Panc1 (cell line): ENCODE measurements at regions not wholly inside any gene's neighbourhood (a gene's known extent, or its start where the extent isn't known, plus 50 kb on each side); places are given as distances from the start of the nearest gene placed in this dataset.

Experiments used
- ATAC-seq: fragments of 200-7000 bp; cut with Tn5 transposase; 2 replicates; pipeline ENCODE4 v1.9.1; 2020; ENCODE audit warnings: mild to moderate bottlenecking, moderate library complexity
- BruUV-seq: library from RNA; stranded (reverse); fragments of 400-500 nt; replicated peaks from 2 replicates; lab custom pipeline; 2021; lab: Mats Ljungman, UMichigan
- CTCF ChIA-PET: fragments of 300-600 bp; sonication (Branson Sonifier 250); formaldehyde crosslinking; loops from one replicate; lab custom pipeline; 2022; ENCODE audit warnings: antibody characterized with exemption; lab: Charles Lee
- POLR2A ChIA-PET: fragments of 300-600 bp; sonication (Branson Sonifier 250); formaldehyde crosslinking; loops from one replicate; lab custom pipeline; 2022; ENCODE audit warnings: antibody characterized with exemption; lab: Charles Lee
- DNase-seq: peaks from one replicate; pipeline ENCODE4 v3.0.0-alpha.2; 2010; ENCODE audit warnings: low read depth, low spot score
- H3K27ac ChIP-seq: 2 replicates; pipeline ENCODE4 v1.5.1; 2011; ENCODE audit warnings: mild to moderate bottlenecking, low read length, inconsistent platforms
- H3K27me3 ChIP-seq: fragments of 200-500 bp; sonication (Bioruptor generic); 2 replicates; pipeline ENCODE4 v1.6.0; 2014; ENCODE audit warnings: low read length, inconsistent platforms; ENCODE audit not compliant: control insufficient read depth, insufficient read depth
- H3K36me3 ChIP-seq: fragments of 200-500 bp; sonication (Bioruptor generic); 2 replicates; pipeline ENCODE4 v1.5.1; 2014; ENCODE audit warnings: inconsistent platforms, mild to moderate bottlenecking, low read length, moderate library complexity; ENCODE audit not compliant: control insufficient read depth, insufficient read depth
- H3K4me1 ChIP-seq: 2 replicates; pipeline ENCODE4 v1.5.1; 2011; ENCODE audit warnings: inconsistent platforms, mild to moderate bottlenecking, low read length, moderate library complexity; ENCODE audit not compliant: control insufficient read depth, insufficient read depth
- H3K4me3 ChIP-seq, 2 experiments: 2 replicates each; pipeline ENCODE4 v1.5.1; 2011 to 2012; ENCODE audit warnings: low read depth in 2 of 2, low read length in 2 of 2, mild to moderate bottlenecking in 2 of 2, inconsistent platforms in 1 of 2, moderate library complexity in 1 of 2
- H3K9me3 ChIP-seq: fragments of 200-500 bp; sonication (Bioruptor generic); 2 replicates; pipeline ENCODE4 v1.5.1; 2014; ENCODE audit warnings: low read depth, mild to moderate bottlenecking, inconsistent platforms, low read length, moderate library complexity; ENCODE audit not compliant: control insufficient read depth, insufficient read depth
- POLR2AphosphoS5 ChIP-seq: IDR thresholded peaks from 2 replicates; pipeline ENCODE4 v1.6.1; 2012; ENCODE audit warnings: mild to moderate bottlenecking, low read depth, low read length, moderate library complexity
- SIN3A ChIP-seq: IDR thresholded peaks from 2 replicates; pipeline ENCODE4 v1.6.1; 2012; ENCODE audit warnings: low read depth, mild to moderate bottlenecking, low read length, moderate library complexity, borderline replicate concordance; ENCODE audit not compliant: insufficient read depth
- TCF7L2 ChIP-seq: IDR thresholded peaks from 2 replicates; pipeline ENCODE4 v1.6.1; 2011; ENCODE audit warnings: mild to moderate bottlenecking, low read depth, low read length, inconsistent platforms
- in situ Hi-C: cut with HindIII; loops from 2 replicates; pipeline ENCODE4 v1.10.0; 2016; ENCODE audit warnings: low sequenced_read_pairs, low pct_unique_long_range_greater_than_20kb
- intact Hi-C: fragments of 100-400 bp; cut with micrococcal nuclease; formaldehyde crosslinking; loops from one replicate; pipeline ENCODE4 v1.10.0; 2022; ENCODE audit not compliant: unreplicated experiment
- TF ChIP-seq, protein P1 (sequence below): fragments of 450-650 bp; IDR thresholded peaks from 2 replicates; pipeline ENCODE4 v1.5.1; 2017; ENCODE audit warnings: mild to moderate bottlenecking
- TF ChIP-seq, protein P2 (sequence below), 2 experiments: IDR thresholded peaks; 2 replicates each; pipeline ENCODE4 v1.6.1; 2011 to 2012; ENCODE audit warnings: low read depth in 2 of 2, control low read depth in 1 of 2, low read length in 1 of 2, mild to moderate bottlenecking in 1 of 2, moderate library complexity in 1 of 2; ENCODE audit not compliant: insufficient read depth in 1 of 2

DNA sequence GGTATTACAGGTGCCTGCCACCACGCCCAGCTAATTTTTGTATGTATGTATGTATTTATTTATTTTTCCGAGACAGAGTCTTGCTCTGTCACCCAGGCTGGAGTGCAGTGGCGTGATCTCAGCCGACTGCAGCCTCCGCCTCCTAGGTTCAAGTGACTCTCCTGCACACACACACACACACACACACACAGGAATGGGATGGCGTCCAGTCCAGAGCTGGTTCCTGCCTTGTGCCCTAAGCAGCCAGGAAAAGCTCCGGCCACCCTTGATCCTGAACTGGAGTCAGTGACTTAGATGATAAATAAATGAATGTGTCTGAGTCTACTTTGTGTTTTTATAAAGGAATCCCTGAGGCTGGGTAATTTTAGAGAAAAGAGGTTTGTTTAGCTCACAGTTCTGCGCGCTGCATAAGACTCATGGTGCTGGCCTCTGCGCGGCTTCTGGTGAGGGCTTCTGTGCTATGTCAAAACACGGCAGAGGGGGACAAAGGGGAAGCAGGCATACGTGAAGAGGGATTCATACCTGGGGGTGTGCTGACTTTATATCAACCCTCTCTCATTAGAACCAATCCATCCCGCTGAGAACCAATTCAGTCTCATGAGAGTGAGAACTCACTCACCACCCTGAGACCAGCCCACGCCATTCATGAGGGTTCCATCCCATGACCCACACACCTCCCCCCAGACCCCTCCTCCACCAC lies 59.7 kb upstream of the PHLPP1 start:
- POLR2A ChIA-PET: no interaction called here
- TF ChIP-seq SIN3A: no peak
- no peak for TF ChIP-seq TCF7L2
- TF ChIP-seq, protein P1, sequence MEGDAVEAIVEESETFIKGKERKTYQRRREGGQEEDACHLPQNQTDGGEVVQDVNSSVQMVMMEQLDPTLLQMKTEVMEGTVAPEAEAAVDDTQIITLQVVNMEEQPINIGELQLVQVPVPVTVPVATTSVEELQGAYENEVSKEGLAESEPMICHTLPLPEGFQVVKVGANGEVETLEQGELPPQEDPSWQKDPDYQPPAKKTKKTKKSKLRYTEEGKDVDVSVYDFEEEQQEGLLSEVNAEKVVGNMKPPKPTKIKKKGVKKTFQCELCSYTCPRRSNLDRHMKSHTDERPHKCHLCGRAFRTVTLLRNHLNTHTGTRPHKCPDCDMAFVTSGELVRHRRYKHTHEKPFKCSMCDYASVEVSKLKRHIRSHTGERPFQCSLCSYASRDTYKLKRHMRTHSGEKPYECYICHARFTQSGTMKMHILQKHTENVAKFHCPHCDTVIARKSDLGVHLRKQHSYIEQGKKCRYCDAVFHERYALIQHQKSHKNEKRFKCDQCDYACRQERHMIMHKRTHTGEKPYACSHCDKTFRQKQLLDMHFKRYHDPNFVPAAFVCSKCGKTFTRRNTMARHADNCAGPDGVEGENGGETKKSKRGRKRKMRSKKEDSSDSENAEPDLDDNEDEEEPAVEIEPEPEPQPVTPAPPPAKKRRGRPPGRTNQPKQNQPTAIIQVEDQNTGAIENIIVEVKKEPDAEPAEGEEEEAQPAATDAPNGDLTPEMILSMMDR: no peak
- TF ChIP-seq, protein P2, sequence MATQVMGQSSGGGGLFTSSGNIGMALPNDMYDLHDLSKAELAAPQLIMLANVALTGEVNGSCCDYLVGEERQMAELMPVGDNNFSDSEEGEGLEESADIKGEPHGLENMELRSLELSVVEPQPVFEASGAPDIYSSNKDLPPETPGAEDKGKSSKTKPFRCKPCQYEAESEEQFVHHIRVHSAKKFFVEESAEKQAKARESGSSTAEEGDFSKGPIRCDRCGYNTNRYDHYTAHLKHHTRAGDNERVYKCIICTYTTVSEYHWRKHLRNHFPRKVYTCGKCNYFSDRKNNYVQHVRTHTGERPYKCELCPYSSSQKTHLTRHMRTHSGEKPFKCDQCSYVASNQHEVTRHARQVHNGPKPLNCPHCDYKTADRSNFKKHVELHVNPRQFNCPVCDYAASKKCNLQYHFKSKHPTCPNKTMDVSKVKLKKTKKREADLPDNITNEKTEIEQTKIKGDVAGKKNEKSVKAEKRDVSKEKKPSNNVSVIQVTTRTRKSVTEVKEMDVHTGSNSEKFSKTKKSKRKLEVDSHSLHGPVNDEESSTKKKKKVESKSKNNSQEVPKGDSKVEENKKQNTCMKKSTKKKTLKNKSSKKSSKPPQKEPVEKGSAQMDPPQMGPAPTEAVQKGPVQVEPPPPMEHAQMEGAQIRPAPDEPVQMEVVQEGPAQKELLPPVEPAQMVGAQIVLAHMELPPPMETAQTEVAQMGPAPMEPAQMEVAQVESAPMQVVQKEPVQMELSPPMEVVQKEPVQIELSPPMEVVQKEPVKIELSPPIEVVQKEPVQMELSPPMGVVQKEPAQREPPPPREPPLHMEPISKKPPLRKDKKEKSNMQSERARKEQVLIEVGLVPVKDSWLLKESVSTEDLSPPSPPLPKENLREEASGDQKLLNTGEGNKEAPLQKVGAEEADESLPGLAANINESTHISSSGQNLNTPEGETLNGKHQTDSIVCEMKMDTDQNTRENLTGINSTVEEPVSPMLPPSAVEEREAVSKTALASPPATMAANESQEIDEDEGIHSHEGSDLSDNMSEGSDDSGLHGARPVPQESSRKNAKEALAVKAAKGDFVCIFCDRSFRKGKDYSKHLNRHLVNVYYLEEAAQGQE (IDR thresholded peaks at IDR 0.05; ENCODE audit: insufficient read depth in 1 of 2, low read depth in 2 of 2, low read length in 1 of 2): no peak
- no peak for TF ChIP-seq POLR2AphosphoS5
- in situ Hi-C loops (no loop called here), intact Hi-C loops (no loop called here)
- Histone ChIP-seq H3K27ac (no peak overlapping the region), H3K9me3 (no peaks in the 10 kb centered on the region), H3K27me3 (no peaks in the 10 kb centered on the region), H3K4me3 (no peak overlapping the region), H3K4me1 (peaks cover 3% of the 10 kb centered on the region; the same call in 1 of the 2 replicates), H3K36me3 (no peaks in the 10 kb centered on the region)
- DNase-seq (no peak), ATAC-seq (no peak)
- no TSS peak for BruUV-seq
- CTCF ChIA-PET: interaction anchor here (0.6 kb wide), 1 partner anchor 166 kb away, joined by 5 read pairs; no protein-coding TSS in a partner anchor

DNA sequence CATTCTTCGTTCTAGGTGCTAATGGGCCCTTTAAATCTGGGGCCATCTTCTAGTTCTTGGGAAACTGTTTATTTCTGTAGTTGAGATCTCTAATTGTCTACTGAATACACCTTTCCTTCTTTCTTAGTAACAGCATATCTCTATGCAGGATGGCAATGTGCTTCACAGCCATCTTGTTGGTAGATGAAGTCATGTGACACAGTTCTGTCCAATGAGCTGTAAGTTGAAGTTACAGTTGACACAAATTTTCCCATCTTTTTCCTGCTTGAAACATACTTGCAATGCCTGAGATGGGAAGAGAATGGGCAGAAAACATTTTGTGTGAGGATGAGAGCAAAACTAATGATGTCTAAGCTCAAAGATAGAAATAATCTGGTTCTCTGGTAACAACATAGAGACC lies 57.3 kb upstream of the PHLPP1 start:
- Histone ChIP-seq H3K9me3 (no peaks in the 10 kb centered on the region), H3K4me1 (no peaks in the 10 kb centered on the region), H3K36me3 (no peaks in the 10 kb centered on the region), H3K27me3 (no peaks in the 10 kb centered on the region), H3K27ac (no peak overlapping the region), H3K4me3 (no peak overlapping the region)
- intact Hi-C loops: no loop called here
- in situ Hi-C loops: no loop called here
- DNase-seq (no peak), ATAC-seq (no peak)
- no TSS peak for BruUV-seq
- TF ChIP-seq POLR2AphosphoS5 (no peak), SIN3A (no peak), TCF7L2 (no peak)
- TF ChIP-seq, protein P1: no peak
- TF ChIP-seq, protein P2 (IDR thresholded peaks at IDR 0.05; ENCODE audit: insufficient read depth in 1 of 2, low read depth in 2 of 2, low read length in 1 of 2): no peak
- POLR2A ChIA-PET: interaction anchor here (0.5 kb wide), 1 partner anchor 10 kb away, joined by 11 read pairs; no protein-coding TSS in a partner anchor
- CTCF ChIA-PET: no interaction called here
